ENCODE measurements at regions not wholly inside any gene's neighbourhood (a gene's known extent, or its start where the extent isn't known, plus 50 kb on each side); places are given as distances from the start of the nearest gene placed in this dataset.

GRCh38 chr9:14396171-14396570 is 82.2 kb upstream of the NFIB start:
- TF ChIP-seq ATF6 (CRISPR knock-in tag; IDR thresholded peaks at IDR 0.05) (no peak), POLR2AphosphoS5 (IDR thresholded peaks at IDR 0.05; ENCODE audit: control insufficient read depth, insufficient read depth, low read depth, low read length) (no peak), CTCF (IDR thresholded peaks at IDR 0.05 in 2 of 3, conservative IDR thresholded peaks at IDR 0.05 in 1 of 3; ENCODE audit: insufficient read depth in 2 of 3, low read depth in 1 of 3, low read length in 3 of 3) (no peak), ZNF24 (IDR thresholded peaks at IDR 0.05) (no peak), ZNF239 (CRISPR knock-in tag; IDR thresholded peaks at IDR 0.05) (no peak), ZNF146 (CRISPR knock-in tag; IDR thresholded peaks at IDR 0.05; ENCODE audit: unreplicated experiment) (no peak), ZNF75A (CRISPR knock-in tag; IDR thresholded peaks at IDR 0.05) (no peak), ZNF143 (CRISPR knock-in tag; IDR thresholded peaks at IDR 0.05) (no peak), TAF1 (IDR thresholded peaks at IDR 0.05; ENCODE audit: control insufficient read depth, extremely low read depth, insufficient read depth, low read length, severe bottlenecking) (no peak), EWSR1 (IDR thresholded peaks at IDR 0.05; ENCODE audit: borderline replicate concordance, low read depth, partially characterized antibody) (no peak), MAX (CRISPR knock-in tag; IDR thresholded peaks at IDR 0.05) (no peak), NCOR1 (IDR thresholded peaks at IDR 0.05) (no peak), PREB (CRISPR knock-in tag; IDR thresholded peaks at IDR 0.05) (no peak), RAD21 (CRISPR knock-in tag; conservative IDR thresholded peaks at IDR 0.05 in 1 of 2, IDR thresholded peaks at IDR 0.05 in 1 of 2) (no peak)

All from K562 (cell line).